GM21515 (cell line): ENCODE measurements at regions not wholly inside any gene's neighbourhood (a gene's known extent, or its start where the extent isn't known, plus 50 kb on each side); places are given as distances from the start of the nearest gene placed in this dataset.

Experiments used
- ATAC-seq: cut with Tn5 transposase; IDR thresholded peaks from one replicate; pipeline ENCODE4 v1.9.1; 2021; ENCODE audit not compliant: unreplicated experiment

DNA sequence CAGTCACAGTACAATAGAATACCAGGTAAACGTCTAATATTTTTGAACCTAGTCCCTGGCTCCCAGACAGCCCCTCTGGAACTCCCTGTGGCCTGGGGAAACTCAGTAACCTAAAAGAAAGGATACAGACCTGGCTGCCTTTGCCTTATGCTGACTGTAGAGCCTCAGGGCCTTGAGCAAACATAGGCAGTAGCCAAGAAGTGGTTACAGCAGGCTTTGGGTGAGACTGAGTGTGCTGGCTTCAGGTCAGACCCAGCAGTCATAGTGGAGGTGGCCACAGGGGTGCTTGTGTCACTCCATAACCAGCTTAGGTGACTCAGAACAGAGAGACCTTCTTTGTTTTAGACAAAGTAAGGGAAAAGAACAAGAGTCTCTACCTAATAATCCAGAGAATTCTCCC, 141.8 kb upstream of the PRDX4 start:
- no peak for ATAC-seq

DNA sequence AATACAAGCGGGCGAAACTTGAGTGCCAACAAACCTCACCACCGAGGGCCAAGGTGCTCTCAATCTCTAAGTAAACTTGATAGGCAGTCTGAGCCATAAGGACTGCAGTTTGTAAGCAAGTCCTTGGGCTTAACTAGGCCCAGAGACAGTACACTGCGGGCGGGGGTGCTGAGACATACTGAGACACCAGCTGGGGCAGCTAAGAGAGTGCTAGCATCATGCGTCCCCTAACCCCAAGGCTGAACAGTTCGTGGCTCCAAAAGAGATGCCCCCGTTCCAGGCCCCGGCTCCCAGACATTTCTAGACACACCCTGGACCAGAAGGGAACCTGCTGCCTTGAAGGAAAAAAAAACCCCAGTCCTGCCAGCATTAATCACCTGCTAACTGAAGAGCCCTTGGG, 126.8 kb upstream of the PRDX4 start:
- no peak for ATAC-seq

DNA sequence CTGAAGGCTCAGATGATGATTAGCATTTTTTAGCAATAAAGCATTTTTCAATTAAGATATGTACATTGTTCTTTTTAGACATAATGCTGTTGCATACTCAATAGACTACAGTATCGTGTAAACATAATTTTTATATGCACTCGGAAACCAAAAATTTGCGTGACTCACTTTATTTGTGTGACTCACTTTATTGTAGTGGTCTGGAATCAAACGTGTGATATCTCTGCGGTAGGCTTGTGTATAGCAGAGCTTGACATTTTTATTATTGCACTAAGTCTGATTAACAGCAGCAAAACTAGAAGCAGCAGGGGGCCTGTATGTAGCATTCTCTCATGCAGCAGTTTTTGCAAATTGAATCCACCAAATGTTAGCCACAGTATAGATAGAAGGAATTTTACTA, 119.1 kb upstream of the PRDX4 start:
- no peak for ATAC-seq

DNA sequence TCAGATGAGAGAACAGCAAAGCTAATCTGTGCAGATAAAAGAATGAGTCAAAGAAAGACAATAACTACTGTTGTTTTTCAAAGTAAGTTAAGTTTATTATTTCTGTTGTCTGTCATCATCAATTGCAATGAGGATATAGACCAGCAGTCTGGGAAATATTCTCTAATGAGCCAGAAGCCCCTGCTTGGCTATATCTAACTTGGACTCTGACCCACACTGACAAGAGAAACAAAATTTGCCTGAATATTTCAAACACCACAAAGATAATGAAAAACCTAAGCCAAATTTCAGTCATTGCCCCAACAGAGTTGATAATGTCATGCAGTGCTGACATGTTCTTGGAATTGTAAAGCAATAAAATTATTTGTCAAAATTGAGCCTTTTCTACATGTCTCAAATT, 115.0 kb upstream of the PRDX4 start:
- no peak for ATAC-seq

DNA sequence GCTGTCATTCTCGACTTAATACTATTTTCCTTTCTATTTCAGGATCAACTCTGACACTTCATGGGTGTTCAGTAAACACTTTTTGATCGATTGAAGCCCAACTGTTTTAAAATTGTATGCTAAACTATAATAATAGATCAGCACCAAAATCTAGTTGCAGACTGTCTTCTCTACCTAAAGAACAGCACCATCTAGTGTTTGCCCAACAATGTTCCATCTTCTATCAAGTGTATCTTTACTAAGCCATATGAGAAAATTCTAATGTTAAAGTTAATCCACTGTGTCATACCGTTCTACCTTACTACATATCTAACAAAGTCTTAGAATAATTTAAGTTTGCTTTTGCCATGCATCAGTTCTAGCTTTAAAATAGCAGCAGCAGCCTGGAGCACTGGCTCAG, 113.0 kb upstream of the PRDX4 start:
- ATAC-seq, result no peak

DNA sequence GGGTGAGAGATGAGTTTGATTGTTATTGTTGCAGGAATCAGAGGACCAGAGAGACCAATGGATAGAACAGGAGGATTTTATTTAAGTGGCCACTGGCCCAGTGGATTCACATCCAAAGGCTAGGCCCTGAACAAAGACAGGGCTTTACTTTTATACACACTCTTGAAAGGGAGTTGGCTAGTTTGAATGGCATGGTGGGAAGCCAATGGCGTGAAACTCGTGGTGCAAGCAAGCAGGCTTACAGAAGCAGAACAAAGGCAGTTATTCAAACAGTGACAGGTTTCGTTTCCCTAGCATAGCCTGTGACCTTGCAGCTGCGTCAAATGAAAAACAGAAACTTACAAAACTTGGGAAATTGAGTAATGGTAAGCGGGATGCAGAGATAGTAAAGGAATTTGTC, 110.2 kb upstream of the PRDX4 start:
- ATAC-seq, result no peak

DNA sequence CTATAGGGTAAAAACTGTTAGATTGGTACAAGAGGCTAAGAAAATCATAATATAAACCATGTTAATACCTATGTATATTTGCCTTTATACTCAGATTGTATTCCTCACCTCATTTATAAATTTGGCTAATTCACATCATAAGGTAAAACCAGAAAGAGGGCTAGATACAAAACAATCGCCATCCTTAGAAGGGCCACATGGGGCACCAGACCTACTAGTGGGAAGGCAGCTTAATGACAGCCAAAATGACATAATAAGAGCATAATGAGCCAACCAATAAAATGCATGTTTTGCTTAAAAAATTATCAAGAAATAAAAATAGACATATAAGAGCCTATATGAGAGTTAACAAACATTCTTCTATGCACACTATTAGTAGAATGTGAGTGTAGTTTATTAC, 107.3 kb upstream of the PRDX4 start:
- ATAC-seq, result no peak

DNA sequence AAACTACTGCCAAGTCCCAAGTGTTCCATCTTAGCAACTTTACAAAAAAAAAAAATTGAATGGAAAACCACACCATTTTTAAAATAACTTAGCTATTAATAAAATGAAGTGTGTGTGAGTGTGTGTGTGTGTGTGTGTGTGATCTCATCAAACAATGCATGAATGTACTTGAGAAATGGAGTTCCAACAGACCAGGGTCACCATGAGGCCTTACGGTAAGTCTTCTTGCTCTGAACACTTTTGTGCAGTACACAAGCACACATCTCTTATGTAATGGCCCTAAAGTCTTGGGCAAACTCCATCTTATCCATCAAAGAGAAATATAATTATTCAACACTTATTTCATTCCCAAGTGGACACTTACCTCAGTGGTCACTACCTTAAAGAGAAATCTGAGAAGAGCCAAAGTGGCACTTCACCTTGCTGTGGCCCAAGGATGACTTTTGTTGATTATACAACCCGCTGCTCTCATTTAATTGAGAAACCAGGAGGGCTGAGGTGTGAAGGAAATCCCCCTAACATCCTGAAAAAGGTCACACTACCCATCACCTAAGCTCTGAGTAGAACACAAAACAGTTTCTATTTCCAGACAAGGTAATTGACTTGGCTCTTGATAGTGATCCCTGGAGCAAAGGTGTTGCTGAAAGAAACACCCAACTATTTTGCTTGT, 96.5 kb upstream of the PRDX4 start:
- no peak for ATAC-seq

DNA sequence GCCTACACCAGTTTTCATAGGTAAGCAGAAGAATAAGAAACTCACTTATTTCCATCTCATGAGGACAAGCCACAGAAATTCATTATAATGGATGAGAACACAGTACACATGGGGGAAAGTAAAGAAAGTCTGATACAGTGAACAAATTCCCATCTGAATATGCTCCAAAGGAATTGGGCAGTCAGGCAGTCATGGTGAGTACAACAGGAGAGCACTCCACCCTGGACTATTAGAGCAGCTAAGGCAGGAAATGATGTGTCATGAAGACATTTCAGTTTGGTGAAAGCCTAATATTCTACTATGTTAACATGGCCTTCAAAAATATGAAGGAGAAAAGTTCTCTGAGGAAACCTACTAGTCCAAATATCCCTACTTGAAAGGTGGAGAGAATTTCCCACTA, 92.0 kb upstream of the PRDX4 start:
- no peak for ATAC-seq

DNA sequence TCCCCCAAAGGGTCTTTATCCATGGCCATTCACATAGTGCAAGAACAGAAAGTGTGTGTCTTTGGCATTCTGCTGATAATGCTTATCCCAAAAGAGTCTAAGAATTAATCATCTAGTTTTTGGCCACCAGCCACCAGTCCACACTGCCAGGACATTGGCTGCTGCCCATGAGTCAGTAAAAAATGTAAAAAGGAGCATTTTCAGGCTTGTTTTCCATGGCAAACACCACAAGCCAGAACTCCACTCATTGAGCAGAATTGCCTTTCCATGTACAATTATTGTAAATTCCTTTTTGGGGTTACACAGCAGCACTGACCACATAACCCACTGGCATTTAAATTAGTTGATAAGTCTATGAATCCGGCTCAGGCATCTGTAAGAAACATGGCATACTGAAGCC, 89.2 kb upstream of the PRDX4 start:
- no peak for ATAC-seq

DNA sequence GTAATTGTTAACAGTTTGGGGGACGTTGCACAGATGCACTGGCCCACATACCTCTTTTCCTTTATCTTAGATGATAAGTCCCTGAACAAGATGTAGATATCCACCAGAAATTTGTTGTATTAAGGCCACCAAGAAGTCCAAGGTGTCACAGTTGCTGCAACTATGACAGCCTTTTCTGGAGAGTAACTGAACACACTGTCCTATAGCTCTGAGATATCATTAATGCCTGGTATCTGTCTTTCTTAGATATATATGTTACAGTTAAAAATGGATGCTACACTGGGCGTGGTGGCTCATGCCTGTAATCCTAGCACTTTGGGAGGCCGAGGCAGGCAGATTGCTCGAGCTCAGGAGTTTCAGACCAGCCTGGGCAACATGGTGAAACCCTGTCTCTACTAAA, 77.8 kb upstream of the PRDX4 start:
- ATAC-seq, result no peak

DNA sequence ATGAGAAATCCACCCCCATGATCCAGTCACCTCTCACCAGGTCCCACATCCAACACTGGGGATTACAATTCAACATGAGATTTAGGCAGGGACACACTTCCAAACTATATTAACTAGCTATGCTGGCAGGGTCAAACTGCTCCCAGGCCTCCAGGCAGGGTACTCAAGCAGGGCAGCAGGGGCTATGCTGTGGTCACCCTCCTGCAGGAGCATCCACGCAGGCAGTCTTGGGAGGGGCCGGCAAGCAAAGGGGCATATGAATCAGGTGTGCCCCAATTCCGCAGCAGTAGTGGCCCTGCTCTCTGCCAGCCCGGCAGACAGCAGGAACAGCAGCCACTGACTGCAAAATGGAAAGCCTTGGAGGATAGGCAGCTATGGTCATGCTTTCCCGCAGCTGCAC, 74.6 kb upstream of the PRDX4 start:
- ATAC-seq, result no peak

DNA sequence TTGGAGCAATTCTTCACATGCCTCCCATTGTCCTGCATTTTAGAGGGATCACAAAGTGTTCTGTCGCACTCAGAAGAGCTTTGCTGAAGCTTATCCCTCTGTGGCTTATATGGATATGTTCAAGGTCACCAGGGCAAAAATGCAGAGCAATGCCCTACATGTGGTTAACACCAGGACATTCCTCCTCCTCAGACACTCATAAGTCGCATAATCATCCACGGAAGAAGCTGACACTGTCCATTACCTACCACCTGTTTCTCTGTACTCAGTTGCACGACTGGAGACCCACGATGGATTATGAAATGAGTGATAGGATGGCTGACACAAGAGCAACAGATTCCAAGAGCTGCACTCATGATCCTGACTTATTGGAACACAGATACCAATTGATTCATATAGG, 68.7 kb upstream of the PRDX4 start:
- no peak for ATAC-seq

DNA sequence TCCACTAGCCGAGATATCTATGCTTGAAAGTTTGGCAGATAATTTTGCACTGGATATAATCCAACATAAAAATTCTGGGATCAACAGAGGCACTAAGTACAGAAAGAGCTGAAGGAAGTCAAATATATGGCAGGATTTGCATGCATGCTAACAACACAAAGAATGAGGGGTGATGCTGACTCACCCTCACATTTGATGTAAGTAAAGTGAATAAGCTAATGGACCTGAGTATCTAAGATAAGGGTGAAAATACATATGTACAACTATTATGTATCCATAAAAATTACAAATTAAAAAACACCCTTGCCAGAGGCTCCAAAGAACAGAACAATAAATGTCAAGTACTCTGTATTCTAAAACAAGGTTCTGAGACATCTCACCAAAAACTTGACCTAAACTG, 63.8 kb upstream of the PRDX4 start:
- no peak for ATAC-seq

DNA sequence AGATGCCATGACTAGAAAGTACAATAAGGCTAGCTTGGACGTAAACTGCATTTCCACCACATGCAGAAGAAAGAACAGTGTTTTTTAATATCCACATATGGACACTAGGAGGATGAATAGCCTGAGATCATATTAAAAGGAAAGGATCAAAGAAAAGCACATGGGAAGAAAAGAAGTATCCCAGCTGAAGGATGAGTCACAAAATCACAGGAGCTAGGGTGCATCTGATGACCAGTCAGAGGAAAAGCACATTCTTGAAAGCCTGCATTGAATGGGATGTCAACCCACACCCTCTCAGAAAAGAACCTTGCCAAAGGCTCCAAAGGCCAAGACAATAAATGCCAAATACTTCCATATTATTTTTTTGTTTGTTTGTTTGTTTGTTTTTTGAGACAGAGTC, 56.8 kb upstream of the PRDX4 start:
- ATAC-seq, result no peak

DNA sequence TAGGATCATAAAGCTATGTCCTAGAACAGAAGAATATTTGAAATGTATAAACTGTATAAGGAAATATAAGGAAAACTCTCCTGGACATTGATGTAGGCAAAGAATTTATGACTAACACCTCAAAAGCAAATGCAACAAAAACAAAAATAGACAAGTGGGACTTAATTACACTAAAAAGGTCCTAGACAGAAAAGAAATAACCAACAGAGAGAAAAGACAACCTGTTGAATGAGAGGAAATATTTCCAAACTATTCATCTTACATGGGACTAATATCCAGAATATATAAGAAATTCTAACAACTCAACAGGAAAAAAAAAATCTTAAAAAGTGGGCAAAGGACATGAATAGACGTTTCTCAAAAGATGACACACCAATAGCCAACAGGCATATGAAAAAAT, 54.4 kb upstream of the PRDX4 start:
- no peak for ATAC-seq

DNA sequence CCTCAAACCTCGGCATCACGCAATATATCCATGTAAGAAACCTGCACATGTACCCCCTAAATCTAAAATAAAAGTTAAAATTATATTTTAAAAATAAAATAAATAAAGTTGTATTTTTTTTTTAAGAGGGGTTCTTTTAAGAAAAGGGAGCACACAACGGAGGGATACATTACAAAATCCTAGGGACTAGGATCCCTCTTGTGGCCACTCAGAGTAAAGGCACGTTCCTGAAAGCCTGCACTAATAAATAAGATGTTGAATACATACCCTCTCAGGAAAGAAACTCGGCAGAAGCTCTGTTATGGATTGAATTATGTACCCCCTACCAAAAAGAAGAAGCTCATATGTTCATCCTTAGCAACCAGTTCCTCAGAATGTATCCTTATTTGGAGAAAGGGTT, 50.9 kb upstream of the PRDX4 start:
- ATAC-seq, result no peak
